Hematopoietic multipotent progenitor cell treated with erythropoietin and hydrocortisone succinate and interleukin-3 and kit ligand, for 6 days (in vitro differentiated cells): ENCODE measurements at regions not wholly inside any gene's neighbourhood (a gene's known extent, or its start where the extent isn't known, plus 50 kb on each side); places are given as distances from the start of the nearest gene placed in this dataset.
A peak's percentile ranks its signal among the peaks of the same experiment; 100 is the strongest.

Experiments
- DNase-seq: peaks from one replicate; pipeline ENCODE4 v3.0.0-alpha.2; 2015

- no peak for DNase-seq
Measured at GRCh38 chr14:95034788-95035187, 122.5 kb downstream of the DICER1 start.

- no peak for DNase-seq
Measured at GRCh38 chr14:95033682-95034632, 123.4 kb downstream of the DICER1 start.

GRCh38 chr14:95033031-95033430 is 124.3 kb downstream of the DICER1 start:
- DNase-seq, result no peak

GRCh38 chr14:95026851-95027463 is 130.4 kb downstream of the DICER1 start:
- no peak for DNase-seq

- no peak for DNase-seq
Measured at GRCh38 chr14:95025941-95026340, 131.4 kb downstream of the DICER1 start.

- DNase-seq, result no peak
Measured at GRCh38 chr14:95025218-95025617, 132.1 kb downstream of the DICER1 start.

- no peak for DNase-seq
Measured at GRCh38 chr14:95024380-95024779, 132.9 kb downstream of the DICER1 start.

GRCh38 chr14:95023886-95024285 is 133.4 kb downstream of the DICER1 start:
- DNase-seq, result no peak

- no peak for DNase-seq
Measured at GRCh38 chr14:95023115-95023514, 134.2 kb downstream of the DICER1 start.

GRCh38 chr14:95021588-95021987 is 135.7 kb downstream of the DICER1 start:
- no peak for DNase-seq

GRCh38 chr14:95018821-95019220 is 138.5 kb downstream of the DICER1 start:
- no peak for DNase-seq

GRCh38 chr14:95015046-95015445 is 142.3 kb downstream of the DICER1 start:
- no peak for DNase-seq

- DNase-seq, result no peak
Measured at GRCh38 chr14:95014036-95014435, 143.3 kb downstream of the DICER1 start.

GRCh38 chr14:95011445-95012006 is 145.8 kb downstream of the DICER1 start:
- no peak for DNase-seq

- no peak for DNase-seq
Measured at GRCh38 chr14:95008445-95009217, 148.7 kb downstream of the DICER1 start.

GRCh38 chr14:95007921-95008320 is 149.4 kb downstream of the DICER1 start:
- no peak for DNase-seq

GRCh38 chr14:95006479-95006878 is 150.8 kb downstream of the DICER1 start:
- no peak for DNase-seq

- no peak for DNase-seq
Measured at GRCh38 chr14:95006051-95006450, 151.3 kb downstream of the DICER1 start.

- DNase-seq, result no peak
Measured at GRCh38 chr14:95003099-95003960, 154.0 kb downstream of the DICER1 start.

- DNase-seq, result peak; percentile 5
Measured at GRCh38 chr14:94998685-94999084, 158.6 kb downstream of the DICER1 start.

- no peak for DNase-seq
Measured at GRCh38 chr14:94998110-94998509, 159.2 kb downstream of the DICER1 start.

GRCh38 chr14:94995551-94995950 is 161.8 kb downstream of the DICER1 start:
- DNase-seq, result no peak
